HG03469 (cell line): ENCODE measurements at regions not wholly inside any gene's neighbourhood (a gene's known extent, or its start where the extent isn't known, plus 50 kb on each side); places are given as distances from the start of the nearest gene placed in this dataset.
"Not testable (repeated sequence)": the region's sequence is repeated elsewhere in the genome, so short reads cannot be mapped to it uniquely, and the experiment has no call there.

Experiments
- ATAC-seq: cut with Tn5 transposase; IDR thresholded peaks from one replicate; pipeline ENCODE4 v1.9.1; 2021; ENCODE audit warnings: mild to moderate bottlenecking, moderate library complexity, moderate number of reproducible peaks; ENCODE audit not compliant: unreplicated experiment

GRCh38 chr5:127210042-127210441 is 80.6 kb upstream of the MEGF10 start:
- ATAC-seq, result no peak

DNA sequence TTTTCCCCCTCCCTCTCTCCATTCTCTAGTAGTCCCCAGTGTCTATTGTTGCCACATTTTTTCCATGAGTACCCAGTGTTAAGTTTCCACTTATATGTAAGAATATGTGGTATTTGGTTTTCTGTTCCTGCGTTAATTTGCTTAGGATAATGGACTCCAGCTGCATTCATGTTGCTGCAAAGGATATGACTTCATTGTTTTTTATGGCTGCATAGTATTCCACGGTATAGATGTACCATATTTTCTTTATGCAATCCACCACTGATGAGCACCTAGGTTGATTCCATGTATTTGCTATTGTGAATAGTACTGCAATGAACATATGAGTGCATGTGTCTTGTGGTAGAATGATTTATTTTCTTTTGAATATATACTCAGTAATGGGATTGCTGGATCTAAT is 77.4 kb upstream of the MEGF10 start:
- ATAC-seq, result no peak

DNA sequence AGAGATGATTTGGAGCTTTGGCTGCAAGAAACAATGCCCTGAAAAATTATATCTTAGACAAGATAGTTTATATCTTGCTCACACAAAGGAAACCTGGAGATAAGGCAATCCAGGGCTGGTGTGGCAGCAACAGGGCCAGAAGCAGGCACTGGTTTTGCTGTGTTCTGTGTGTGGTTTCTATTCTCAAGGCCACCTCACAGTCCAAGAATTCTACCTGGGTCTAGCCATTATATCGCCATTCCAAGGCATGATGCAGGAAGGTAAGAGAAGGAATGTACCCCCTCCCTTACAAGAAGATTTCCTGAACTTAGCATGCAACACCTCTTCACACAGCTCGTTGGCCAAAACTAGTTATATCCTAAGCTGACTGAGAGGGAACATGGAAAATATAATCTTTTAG is 74.5 kb upstream of the MEGF10 start:
- no peak for ATAC-seq

- no peak for ATAC-seq
Observed at GRCh38 chr5:127216898-127217675, 73.5 kb upstream of the MEGF10 start.

DNA sequence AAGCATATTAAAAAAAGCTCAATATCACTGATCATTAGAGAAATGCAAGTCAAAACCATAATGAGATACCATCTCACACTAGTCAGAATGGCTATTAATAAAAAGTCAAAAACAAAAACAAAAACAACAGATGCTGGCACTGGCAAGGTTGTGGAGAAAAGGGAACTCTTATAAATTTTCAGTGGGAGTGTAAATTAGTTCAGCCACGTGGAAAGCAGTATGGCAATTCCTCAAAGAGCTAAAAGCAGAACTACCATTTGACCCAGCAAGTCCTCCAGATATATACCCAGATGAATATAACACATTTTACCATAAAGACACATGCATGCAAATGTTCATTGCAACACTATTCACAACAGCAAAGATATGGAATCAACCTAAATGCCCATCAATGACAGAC is 68.7 kb upstream of the MEGF10 start:
- ATAC-seq, result not testable (repeated sequence)

DNA sequence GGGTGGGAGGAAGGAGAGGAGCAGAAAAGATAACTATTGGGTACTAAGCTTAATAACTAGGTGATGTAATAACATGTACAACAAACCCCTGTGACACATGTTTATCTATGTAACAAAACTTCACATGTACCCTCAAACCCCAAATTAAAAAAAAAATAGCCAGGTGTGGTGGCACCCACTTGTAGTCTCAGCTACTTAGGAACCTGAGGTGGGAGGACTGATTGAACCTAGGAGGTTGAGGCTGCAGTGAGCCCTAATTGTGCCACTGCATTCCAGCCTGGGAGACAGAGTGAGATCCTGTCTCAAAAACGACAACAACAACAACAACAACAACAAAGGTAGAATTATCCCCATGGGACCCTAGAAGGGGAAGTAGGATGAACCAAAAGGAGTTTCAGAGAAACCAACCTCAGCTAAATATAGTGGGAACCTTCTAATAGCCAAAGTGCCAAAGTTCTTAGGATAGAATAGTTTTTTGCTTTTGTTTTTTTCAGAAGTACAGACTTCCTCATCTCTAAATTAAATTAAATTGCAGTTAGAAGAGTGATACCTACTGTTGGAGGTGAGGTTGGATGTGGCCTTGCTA is 67.9 kb upstream of the MEGF10 start:
- ATAC-seq, result peak; percentile 65

- ATAC-seq, result no peak
Observed at GRCh38 chr5:127223256-127223974, 67.2 kb upstream of the MEGF10 start.

DNA sequence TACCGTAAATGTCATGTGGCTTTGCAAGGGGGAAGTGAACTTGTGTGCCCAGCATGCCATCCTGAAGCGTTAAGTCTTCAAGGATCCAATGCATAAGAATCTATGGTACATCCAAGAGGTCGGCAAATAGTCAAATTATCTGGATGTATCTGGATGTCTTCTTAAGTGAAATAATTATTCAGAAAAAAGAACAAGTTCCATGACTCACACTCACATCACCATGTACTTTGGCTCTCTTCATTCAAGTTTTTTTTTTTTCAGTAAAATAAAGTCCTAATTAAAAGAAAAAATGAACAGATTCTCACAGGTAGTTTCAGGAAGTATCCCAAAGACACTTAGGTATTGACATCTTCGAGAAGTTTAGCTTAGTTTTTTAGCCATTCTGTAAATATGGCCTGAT is 62.7 kb upstream of the MEGF10 start:
- ATAC-seq, result no peak

- no peak for ATAC-seq
Observed at GRCh38 chr5:127228540-127229184, 61.9 kb upstream of the MEGF10 start.

GRCh38 chr5:127229185-127229889 is 61.3 kb upstream of the MEGF10 start:
- ATAC-seq, result peak; percentile 74

DNA sequence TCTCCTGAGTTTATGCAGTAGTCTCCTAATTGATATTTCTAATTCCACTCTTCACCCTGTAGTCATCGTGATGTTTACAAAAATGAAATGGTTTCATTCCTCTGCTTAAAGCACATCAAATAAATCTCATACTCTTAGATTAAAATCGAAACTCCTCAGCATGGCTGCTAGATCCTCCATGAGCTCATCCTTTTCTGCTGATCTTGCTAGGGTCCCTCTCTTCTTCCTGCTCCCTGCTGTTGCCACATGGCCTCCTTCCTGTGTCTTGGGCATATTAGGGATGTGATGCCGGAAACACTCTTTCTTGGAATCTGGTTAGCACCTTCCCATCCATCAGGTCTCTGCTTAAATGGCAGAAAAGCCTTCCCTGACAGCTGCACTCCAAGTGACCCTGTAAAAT is 59.5 kb upstream of the MEGF10 start:
- no peak for ATAC-seq

DNA sequence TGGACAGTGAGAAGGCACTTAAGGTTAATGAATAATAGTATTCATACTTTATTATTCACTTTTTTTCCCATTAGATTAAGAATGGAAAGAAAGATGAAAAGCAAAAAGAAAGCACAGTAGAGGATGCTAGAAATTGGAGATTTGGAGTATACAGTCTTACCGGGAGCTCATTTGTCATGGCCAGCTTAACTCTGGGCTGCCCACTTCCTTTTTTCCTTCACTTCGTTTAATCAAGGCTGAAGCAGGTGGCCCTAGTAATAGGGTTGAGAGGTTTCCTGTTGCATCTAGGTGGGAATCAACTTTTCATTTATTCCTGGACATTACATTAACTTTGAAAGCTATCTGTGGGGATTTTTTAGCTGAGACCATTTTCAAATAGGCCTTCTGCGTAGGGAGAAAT is 57.0 kb upstream of the MEGF10 start:
- ATAC-seq, result no peak

GRCh38 chr5:127235136-127235535 is 55.5 kb upstream of the MEGF10 start:
- ATAC-seq, result no peak

GRCh38 chr5:127236254-127236653 is 54.3 kb upstream of the MEGF10 start:
- no peak for ATAC-seq
